Testis (tissue), 2 donors: ENCODE measurements at regions not wholly inside any gene's neighbourhood (a gene's known extent, or its start where the extent isn't known, plus 50 kb on each side); places are given as distances from the start of the nearest gene placed in this dataset.

Source experiments
- CTCF ChIP-seq, 3 experiments: fragments of 450-650 bp in 2 of 3; fragments of 200-600 bp in 1 of 3; sonication (generic) in 1 of 3; IDR thresholded peaks; one replicate each; pipeline ENCODE4 v1.5.1; 2016 to 2019; ENCODE audit warnings: antibody characterized with exemption in 3 of 3, mild to moderate bottlenecking in 2 of 3, moderate library complexity in 1 of 3
- POLR2A ChIP-seq: fragments of 450-650 bp; IDR thresholded peaks from one replicate; pipeline ENCODE4 v1.6.1; 2017; ENCODE audit warnings: antibody characterized with exemption, mild to moderate bottlenecking, moderate library complexity

- TF ChIP-seq CTCF (IDR thresholded peaks at IDR 0.05) (no peak), POLR2A (no peak)
These were observed 121.1 kb upstream of the MON1B start for GRCh38 chr16:77069929-77070328.
